ENCODE measurements at regions not wholly inside any gene's neighbourhood (a gene's known extent, or its start where the extent isn't known, plus 50 kb on each side); places are given as distances from the start of the nearest gene placed in this dataset.

GRCh38 chr2:185610301-185610700 is 128.3 kb upstream of the FSIP2 start:
- no peak for TF ChIP-seq POLR2A (IDR thresholded peaks at IDR 0.05)
- TF ChIP-seq CTCF (IDR thresholded peaks at IDR 0.05) = no peak

Data from esophagus squamous epithelium (tissue), 4 donors.